MM.1S (cell line): ENCODE measurements at regions not wholly inside any gene's neighbourhood (a gene's known extent, or its start where the extent isn't known, plus 50 kb on each side); places are given as distances from the start of the nearest gene placed in this dataset.

ENCODE experiments used
- DNase-seq: peaks from one replicate; pipeline ENCODE4 v3.0.0-alpha.2; 2015
- H2AFZ ChIP-seq: fragments of 300-600 bp; sonication (generic); 2 replicates; pipeline ENCODE4 v1.6.0; 2016; ENCODE audit warnings: antibody characterized with exemption, low read length
- H3F3A ChIP-seq: fragments of 300-600 bp; sonication (generic); 2 replicates; pipeline ENCODE4 v1.6.1; 2016; ENCODE audit warnings: mild to moderate bottlenecking, antibody characterized with exemption, low read length, moderate library complexity, mixed read lengths; ENCODE audit not compliant: insufficient read depth
- H3K27ac ChIP-seq: fragments of 300-600 bp; sonication (generic); 2 replicates; pipeline ENCODE4 v1.5.1; 2016; ENCODE audit warnings: mild to moderate bottlenecking, low read length
- H3K27me3 ChIP-seq: fragments of 300-600 bp; sonication (generic); replicated peaks from 2 replicates; pipeline ENCODE4 v1.6.0; 2016; ENCODE audit warnings: low read length; ENCODE audit not compliant: insufficient read depth
- H3K36me3 ChIP-seq: fragments of 300-600 bp; sonication (generic); replicated peaks from 2 replicates; pipeline ENCODE4 v1.6.1; 2016; ENCODE audit warnings: mild to moderate bottlenecking, low read length, mixed read lengths; ENCODE audit not compliant: insufficient read depth
- H3K4me1 ChIP-seq: fragments of 300-600 bp; sonication (generic); 2 replicates; pipeline ENCODE4 v1.6.1; 2016; ENCODE audit warnings: low read length, mixed read lengths
- H3K4me2 ChIP-seq: fragments of 300-600 bp; sonication (generic); 2 replicates; pipeline ENCODE4 v1.6.0; 2016; ENCODE audit warnings: low read depth, low read length
- H3K4me3 ChIP-seq: fragments of 300-600 bp; sonication (generic); 2 replicates; pipeline ENCODE4 v1.5.1; 2016; ENCODE audit warnings: low read length, mixed read lengths
- H3K79me2 ChIP-seq: fragments of 300-600 bp; sonication (generic); 2 replicates; pipeline ENCODE4 v1.6.1; 2016; ENCODE audit warnings: mixed run types, low read length, mixed read lengths
- H3K9ac ChIP-seq: fragments of 300-600 bp; sonication (generic); 2 replicates; pipeline ENCODE4 v1.6.1; 2016; ENCODE audit warnings: low read length, mixed read lengths
- H3K9me2 ChIP-seq: fragments of 300-600 bp; sonication (generic); replicated peaks from 2 replicates; pipeline ENCODE4 v1.6.1; 2016; ENCODE audit warnings: mild to moderate bottlenecking, low read length, mixed read lengths; ENCODE audit not compliant: insufficient read depth
- H3K9me3 ChIP-seq: fragments of 300-600 bp; sonication (generic); replicated peaks from 2 replicates; pipeline ENCODE4 v1.6.1; 2016; ENCODE audit warnings: mild to moderate bottlenecking, low read length, mixed read lengths; ENCODE audit not compliant: insufficient read depth
- H4K20me1 ChIP-seq: fragments of 300-600 bp; sonication (generic); 2 replicates; pipeline ENCODE4 v1.6.1; 2016; ENCODE audit warnings: mild to moderate bottlenecking, low read length, moderate library complexity, mixed read lengths; ENCODE audit not compliant: insufficient read depth
- CTCF ChIP-seq: fragments of 300-600 bp; sonication (generic); IDR thresholded peaks from 2 replicates; pipeline ENCODE4 v1.5.1; 2016; ENCODE audit warnings: antibody characterized with exemption, low read length, mixed read lengths
- EZH2 ChIP-seq: fragments of 300-600 bp; sonication (generic); optimal IDR thresholded peaks from 2 replicates; pipeline ENCODE3; 2017; ENCODE audit warnings: low read depth, mild to moderate bottlenecking, antibody characterized with exemption, low read length, mixed read lengths
- EZH2phosphoT487 ChIP-seq: fragments of 300-600 bp; sonication (generic); IDR thresholded peaks from 2 replicates; pipeline ENCODE4 v1.6.1; 2018; ENCODE audit warnings: antibody characterized with exemption, low read length

- H3K4me1 ChIP-seq, result peaks cover 16% of the 10 kb centered on the region
- DNase-seq, result no peak
- no peak overlapping the region for H3K27ac ChIP-seq
- no peak for TF ChIP-seq EZH2phosphoT487
- TF ChIP-seq EZH2, result no peak
- no peak for TF ChIP-seq CTCF
- no peaks in the 10 kb centered on the region for H4K20me1 ChIP-seq
- H3K27me3 ChIP-seq, result no peaks in the 10 kb centered on the region
- no peak overlapping the region for H2AFZ ChIP-seq
- H3K9me2 ChIP-seq, result no peaks in the 10 kb centered on the region
- no peak overlapping the region for H3K9ac ChIP-seq
- no peak overlapping the region for H3K4me2 ChIP-seq
- H3K9me3 ChIP-seq, result no peaks in the 10 kb centered on the region
- no peak overlapping the region for H3K4me3 ChIP-seq
- no peaks in the 10 kb centered on the region for H3K79me2 ChIP-seq
- no peaks in the 10 kb centered on the region for H3K36me3 ChIP-seq
- H3F3A ChIP-seq, result no peaks in the 10 kb centered on the region
Observed at GRCh38 chr5:56740868-56741267, 74.5 kb upstream of the MAP3K1 start.

- H3F3A ChIP-seq, result no peaks in the 10 kb centered on the region
- TF ChIP-seq EZH2, result no peak
- TF ChIP-seq EZH2phosphoT487, result no peak
- no peak for TF ChIP-seq CTCF
- no peaks in the 10 kb centered on the region for H3K9me3 ChIP-seq
- no peaks in the 10 kb centered on the region for H4K20me1 ChIP-seq
- H3K4me2 ChIP-seq, result no peak overlapping the region
- H3K27ac ChIP-seq, result no peak overlapping the region
- no peaks in the 10 kb centered on the region for H3K9me2 ChIP-seq
- no peak overlapping the region for H3K9ac ChIP-seq
- H3K27me3 ChIP-seq, result no peaks in the 10 kb centered on the region
- H2AFZ ChIP-seq, result no peak overlapping the region
- H3K4me1 ChIP-seq, result peaks cover 24% of the 10 kb centered on the region
- H3K36me3 ChIP-seq, result no peaks in the 10 kb centered on the region
- H3K79me2 ChIP-seq, result no peaks in the 10 kb centered on the region
- no peak for DNase-seq
- H3K4me3 ChIP-seq, result no peak overlapping the region
Observed at GRCh38 chr5:56739990-56740389, 75.4 kb upstream of the MAP3K1 start.

GRCh38 chr5:56737951-56738606 is 77.3 kb upstream of the MAP3K1 start:
- H3F3A ChIP-seq, result no peaks in the 10 kb centered on the region
- no peak for TF ChIP-seq EZH2
- TF ChIP-seq EZH2phosphoT487, result no peak
- no peak for TF ChIP-seq CTCF
- H3K4me3 ChIP-seq, result no peak overlapping the region
- no peaks in the 10 kb centered on the region for H3K9me2 ChIP-seq
- H2AFZ ChIP-seq, result no peak overlapping the region
- no peak overlapping the region for H3K27ac ChIP-seq
- DNase-seq, result no peak
- H3K36me3 ChIP-seq, result no peaks in the 10 kb centered on the region
- H3K79me2 ChIP-seq, result no peaks in the 10 kb centered on the region
- peaks cover 34% of the 10 kb centered on the region for H3K4me1 ChIP-seq
- H3K4me2 ChIP-seq, result no peak overlapping the region
- no peaks in the 10 kb centered on the region for H3K27me3 ChIP-seq
- no peak overlapping the region for H3K9ac ChIP-seq
- no peaks in the 10 kb centered on the region for H3K9me3 ChIP-seq
- no peaks in the 10 kb centered on the region for H4K20me1 ChIP-seq
